Activated CD4-positive, alpha-beta T cell treated with anti-CD3 and anti-CD28 coated beads, Interleukin-2, Interleukin-4, amounts not matched to agents 100 ng/mL and 50 ng/mL, durations not matched to agents 16 hours and 8 hours (primary cell): ENCODE measurements at regions not wholly inside any gene's neighbourhood (a gene's known extent, or its start where the extent isn't known, plus 50 kb on each side); places are given as distances from the start of the nearest gene placed in this dataset.
"Not testable (repeated sequence)": the region's sequence is repeated elsewhere in the genome, so short reads cannot be mapped to it uniquely, and the experiment has no call there.

Experiments
- DNase-seq: peaks from one replicate; pipeline ENCODE4 v3.0.0-alpha.2; 2020; ENCODE audit warnings: low spot score

- DNase-seq, result no peak
These were observed 333.3 kb upstream of the CDH2 start for GRCh38 chr18:28510210-28510609.

DNA sequence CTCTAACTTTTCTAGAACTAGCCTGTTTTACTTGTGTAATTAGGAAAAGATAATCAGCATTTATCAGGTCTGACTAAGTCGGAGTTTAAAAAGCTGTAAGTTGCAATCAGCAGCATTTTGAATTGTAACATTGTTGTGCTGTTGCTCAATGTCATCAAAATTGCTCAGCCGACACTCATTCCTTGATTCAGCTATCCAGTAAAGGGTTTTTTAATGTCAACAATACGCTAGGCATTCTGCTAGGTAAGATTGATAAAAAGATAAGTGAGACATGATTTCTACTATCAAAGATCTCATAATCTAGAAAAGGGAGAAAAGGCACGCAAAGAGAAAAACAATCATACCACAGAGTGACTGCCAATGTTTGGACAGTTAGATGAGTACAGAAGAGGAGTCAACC is 327.1 kb upstream of the CDH2 start:
- DNase-seq, result no peak

GRCh38 chr18:28494151-28494550 is 317.2 kb upstream of the CDH2 start:
- no peak for DNase-seq

- no peak for DNase-seq
These were observed 309.0 kb upstream of the CDH2 start for GRCh38 chr18:28485918-28486317.

DNA sequence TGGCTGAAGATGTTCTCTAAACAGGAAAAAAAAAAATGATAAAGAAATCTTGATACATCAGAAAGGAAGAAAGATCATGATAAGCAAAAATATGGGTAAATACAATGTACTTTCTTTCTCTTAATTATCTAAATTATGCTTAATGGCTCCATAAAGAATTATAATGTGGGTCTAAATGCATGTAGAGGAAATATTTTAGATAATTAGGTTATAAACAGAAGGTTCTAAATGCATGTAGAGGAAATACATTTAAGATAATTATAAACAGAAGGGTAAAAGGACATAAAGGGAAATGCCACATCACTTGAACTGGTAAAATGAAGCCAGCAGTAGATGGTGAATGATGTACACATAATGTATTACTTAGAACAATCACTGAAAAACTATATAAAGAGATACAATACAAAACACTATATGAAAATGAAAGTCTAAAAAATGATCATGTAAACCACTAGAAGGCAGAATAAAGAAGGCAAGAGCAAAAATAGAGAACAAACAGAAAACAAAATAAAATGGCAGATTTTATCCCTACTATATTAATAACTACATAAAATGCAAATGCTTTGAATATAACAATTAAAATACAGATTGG is 308.4 kb upstream of the CDH2 start:
- no peak for DNase-seq

DNA sequence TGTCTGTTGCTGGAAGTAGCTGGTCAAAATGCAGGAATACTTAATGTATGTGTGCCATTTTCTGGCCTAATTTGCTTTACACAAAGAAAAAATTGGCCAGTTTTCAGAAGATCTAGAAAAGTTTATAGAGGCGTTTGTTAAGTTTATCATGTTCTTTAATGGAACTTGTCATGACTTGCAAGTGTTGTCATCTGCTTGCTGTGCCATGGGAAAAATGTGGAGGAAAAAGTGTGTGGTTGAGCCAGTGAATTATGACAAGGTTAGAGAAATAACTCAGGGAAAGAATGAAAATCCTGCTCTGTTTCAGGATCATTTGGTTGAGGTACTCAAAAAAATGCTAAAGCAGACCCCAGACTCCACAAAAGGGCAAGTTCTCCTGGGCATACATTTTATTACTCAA is 301.6 kb upstream of the CDH2 start:
- DNase-seq, result no peak

DNA sequence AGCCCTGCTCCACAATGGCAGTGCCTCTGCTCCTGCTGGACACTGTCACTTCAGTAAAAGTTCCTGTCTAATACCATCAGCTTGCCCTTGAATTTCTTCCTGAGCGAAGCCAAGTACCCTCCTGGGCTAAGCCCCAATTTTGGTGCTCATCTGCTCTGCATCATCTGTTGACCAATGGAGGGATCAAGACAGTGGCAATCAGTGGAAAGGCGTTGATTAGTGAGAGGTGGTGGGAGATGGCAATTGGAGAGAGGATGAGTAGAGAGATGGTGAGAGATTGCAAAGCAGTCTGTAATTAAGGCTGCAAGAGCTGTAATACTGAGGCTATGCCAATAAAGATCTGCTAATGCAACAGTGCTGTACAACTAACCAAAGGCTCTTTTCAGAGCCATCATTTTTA is 299.4 kb upstream of the CDH2 start:
- no peak for DNase-seq

DNA sequence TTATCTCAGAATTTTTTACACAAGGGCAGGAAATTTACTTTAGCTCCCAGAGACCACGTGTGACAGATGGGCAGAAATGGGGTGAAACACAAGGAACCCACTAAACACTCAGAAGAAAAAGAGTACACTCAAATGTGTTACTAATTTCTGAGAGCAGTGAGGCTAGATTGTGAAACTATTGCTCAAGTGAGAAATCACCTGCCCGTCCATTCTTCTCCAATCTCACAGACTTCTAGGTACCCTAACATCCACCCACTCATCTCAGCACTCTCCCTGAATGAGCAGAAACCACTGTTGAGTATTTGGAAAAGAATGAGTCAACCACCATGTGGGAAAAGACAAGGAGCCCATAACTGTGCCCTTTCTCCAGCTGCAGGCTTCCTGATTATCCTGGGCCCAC is 293.0 kb upstream of the CDH2 start:
- DNase-seq, result no peak

- no peak for DNase-seq
These were observed 292.0 kb upstream of the CDH2 start for GRCh38 chr18:28468901-28469300.

DNA sequence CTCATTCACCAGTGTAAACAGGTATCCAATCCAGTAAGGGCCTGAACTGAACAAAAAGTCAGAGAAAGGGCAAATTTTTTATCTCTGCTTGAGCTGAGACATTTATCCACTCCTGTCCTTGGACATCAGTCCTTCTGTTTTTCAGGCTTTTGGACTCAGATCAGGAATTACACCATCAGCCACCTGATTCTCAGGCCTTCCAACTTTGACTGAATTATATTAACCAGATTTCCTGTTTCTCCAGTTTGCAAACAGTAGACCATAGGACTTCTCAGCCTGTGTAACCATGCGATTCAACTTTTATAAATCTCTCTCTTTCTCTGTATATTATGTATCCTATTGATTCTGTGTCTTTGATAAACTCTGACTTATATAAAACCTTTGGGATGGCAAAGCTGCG is 289.3 kb upstream of the CDH2 start:
- no peak for DNase-seq

DNA sequence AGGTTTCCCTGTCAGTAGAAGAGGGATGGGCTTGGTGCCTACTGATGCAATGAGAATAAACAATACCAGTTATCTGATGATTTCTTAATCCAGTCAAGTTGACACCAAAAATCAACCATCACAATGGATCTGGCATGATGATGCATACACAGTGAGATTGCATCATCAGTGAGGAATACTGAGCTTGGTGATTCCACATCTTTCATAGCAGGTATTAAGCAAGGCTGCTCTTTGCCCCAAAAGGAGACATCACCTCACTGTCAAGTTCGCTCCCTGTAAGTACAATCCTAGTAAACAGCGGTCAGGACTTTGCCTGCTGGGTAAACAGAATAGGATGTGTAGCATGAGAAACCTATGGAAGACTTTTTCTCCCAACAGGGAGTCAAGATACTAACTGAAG is 282.7 kb upstream of the CDH2 start:
- no peak for DNase-seq

DNA sequence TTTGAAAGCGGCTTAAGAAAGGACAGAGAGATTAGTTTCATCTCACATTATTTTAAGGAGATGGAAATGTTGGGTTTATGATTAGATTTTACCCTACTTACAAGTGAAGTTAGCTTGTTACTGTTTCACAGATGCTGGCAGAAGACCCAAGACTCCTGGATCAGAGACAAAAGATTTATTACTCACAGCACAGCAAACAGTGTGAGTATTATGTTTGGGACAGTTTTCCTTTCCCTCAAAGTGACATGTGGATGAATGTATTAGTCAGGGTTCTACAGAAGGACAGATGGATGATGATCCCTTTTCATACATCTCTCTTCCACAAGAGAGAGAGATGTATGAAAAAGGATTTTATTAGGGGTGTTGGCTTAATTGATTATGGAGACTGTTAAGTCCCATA is 281.8 kb upstream of the CDH2 start:
- no peak for DNase-seq

DNA sequence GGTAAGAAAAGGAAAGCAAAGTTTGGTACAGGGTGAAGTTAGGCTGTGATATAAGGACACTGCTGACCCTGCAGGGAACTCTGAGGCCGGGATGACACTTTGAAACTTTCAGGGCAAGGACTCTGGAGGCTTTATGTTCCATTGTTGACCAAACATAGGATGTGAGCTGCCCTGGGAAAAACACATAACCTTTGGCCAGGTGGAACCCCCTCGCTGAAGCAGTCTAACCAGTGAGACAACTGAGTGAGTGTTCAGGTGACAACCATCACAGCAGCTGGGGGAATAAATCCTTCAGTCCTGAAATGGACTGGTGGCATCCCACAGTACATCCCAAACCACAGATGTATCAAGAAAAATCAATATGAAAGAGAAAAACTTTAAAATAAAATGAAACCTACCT is 280.9 kb upstream of the CDH2 start:
- no peak for DNase-seq

DNA sequence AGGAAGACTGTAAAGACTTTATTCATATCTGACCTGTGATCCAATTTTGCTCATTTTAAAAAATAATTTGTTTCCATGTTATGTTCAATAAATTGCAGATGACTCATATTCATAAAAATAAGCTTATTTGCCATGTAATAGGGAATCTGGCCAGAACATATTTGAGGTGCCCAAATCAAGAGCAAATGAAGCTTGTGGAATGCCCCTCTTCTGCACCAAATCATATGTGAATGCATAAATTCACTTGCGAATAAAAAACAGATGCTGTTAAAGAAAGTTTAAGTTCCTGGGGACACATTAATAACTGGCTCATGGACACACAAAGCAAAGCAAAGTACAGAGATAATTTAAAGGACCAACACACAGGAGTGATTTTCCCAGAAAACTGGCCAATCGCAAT is 279.0 kb upstream of the CDH2 start:
- DNase-seq, result no peak

- DNase-seq, result no peak
These were observed 262.9 kb upstream of the CDH2 start for GRCh38 chr18:28439870-28440269.

DNA sequence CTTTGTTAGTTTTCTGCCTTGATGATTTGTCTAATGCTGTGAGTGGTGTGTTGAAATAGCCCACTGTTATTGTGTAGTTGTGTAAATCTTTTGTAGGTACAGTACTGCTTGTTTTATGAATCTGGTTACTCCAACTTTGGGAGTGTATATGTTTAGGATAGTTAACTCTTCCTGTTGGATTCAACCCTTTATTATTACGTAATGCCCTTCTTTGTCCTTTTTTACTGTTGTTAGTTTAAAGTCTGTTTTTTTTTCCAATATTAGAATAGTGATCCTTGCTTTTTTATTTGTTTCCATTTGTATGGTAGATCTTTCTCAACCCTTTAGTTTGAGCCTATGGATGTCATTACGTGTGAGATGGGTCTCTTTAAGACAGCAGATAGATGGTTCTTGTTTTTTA is 261.5 kb upstream of the CDH2 start:
- DNase-seq, result no peak

DNA sequence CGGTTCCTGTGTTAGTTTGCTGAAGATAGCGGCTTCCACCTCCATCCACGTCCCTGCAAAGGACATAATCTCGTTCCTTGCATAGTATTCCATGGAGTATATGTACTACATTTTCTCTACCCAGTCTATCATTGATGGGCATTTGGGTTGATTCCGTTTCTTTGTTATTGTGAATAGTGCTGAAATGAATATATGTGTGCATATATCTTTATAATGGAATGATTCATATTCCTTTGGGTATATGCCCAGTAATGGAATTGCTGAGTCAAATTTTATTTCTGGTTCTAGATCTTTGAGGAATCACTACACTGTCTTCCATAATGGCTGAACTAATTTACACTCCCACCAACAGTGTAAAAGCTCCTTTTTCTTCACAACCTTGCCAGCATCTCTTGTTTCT is 255.4 kb upstream of the CDH2 start:
- DNase-seq, result no peak

DNA sequence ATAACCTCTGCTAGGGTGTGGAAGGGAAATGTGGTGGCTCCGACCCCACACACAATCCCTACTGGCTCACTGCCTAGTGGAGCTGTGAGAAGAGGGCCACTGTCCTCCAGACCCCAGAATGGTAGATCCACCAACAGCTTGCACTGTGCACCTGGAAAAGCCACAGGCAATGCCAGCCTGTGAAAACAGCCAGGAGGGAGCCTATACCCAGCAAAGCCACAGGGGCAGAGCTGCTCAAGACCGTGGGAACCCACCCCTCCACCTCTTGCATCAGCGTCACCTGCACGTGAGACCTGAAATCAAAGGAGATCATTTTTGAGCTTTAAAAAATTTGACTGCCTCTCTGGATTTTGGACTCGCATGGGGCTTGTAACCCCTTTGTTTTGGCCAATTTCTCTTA is 249.0 kb upstream of the CDH2 start:
- no peak for DNase-seq

GRCh38 chr18:28422577-28422976 is 245.6 kb upstream of the CDH2 start:
- DNase-seq, result no peak

DNA sequence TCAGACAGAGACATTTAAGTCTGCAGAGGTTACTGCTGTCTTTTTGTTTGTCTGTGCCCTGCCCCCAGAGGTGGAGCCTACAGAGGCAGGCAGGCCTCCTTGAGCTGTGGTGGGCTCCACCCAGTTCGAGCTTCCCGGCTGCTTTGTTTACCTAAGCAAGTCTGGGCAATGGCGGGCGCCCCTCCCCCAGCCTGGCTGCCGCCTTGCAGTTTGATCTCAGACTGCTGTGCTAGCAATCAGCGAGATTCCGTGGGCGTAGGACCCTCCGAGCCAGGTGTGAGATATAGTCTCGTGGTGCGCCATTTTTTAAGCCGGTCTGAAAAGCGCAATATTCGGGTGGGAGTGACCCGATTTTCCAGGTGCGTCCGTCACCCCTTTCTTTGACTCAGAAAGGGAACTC is 245.0 kb upstream of the CDH2 start:
- not testable (repeated sequence) for DNase-seq

DNA sequence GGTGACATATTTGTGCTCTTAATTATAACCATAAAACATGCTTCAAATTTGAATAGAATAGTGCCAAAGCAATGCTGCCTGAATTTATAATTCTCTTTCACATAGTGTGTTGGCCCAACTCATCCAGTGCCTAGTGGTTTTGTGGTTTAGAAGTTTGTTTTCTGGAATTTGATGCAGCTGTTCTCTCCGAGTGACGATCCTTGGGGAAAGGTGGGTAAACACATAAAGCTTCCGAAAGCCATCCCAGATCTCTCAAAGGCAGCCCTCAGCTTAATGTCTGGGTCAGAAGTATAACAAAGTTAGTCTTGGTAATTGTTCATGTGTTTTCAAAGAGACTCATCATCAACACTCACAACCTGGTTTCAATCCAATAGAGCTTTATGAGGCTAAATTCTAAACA is 235.6 kb upstream of the CDH2 start:
- DNase-seq, result no peak

DNA sequence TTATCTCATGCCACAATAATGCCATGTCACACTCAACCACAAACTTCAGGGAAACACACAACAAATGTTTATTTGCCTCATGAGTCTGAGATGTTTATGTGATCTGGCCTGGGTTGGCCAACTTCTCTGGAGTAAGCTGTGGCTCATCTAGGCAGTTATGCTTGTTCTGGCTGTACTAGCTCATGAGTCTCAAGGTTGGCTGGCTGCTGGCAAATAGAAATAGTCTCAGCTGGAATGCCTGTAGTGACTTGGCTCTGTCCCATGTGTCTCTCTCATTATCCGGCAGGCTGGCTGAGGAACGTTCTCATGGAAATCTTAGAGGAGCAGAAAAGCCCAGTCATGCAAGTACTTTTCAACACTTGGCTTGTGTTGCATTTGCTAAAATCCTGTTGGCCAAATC is 234.9 kb upstream of the CDH2 start:
- no peak for DNase-seq

GRCh38 chr18:28409811-28410210 is 232.9 kb upstream of the CDH2 start:
- no peak for DNase-seq

GRCh38 chr18:28408528-28408927 is 231.6 kb upstream of the CDH2 start:
- no peak for DNase-seq

DNA sequence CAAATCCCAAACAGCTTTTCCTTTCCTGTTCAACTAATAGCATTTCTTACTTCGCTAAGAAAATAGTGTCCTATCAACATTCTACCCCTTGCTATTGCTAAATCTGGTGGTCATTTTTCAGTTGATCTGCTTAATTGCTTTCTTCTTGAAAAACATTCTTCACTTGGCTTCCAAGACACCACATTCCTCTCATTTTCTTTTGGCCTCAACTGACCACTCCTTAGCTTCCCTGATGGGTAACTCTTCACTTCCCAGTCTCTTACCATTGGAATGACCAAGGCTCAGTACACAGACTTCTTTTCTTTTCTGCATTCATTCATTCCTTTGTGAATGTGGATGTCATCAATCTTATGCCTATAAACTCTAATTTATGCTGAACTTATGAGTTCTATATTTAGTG is 230.8 kb upstream of the CDH2 start:
- DNase-seq, result no peak
